H1 (cell line): ENCODE measurements at regions not wholly inside any gene's neighbourhood (a gene's known extent, or its start where the extent isn't known, plus 50 kb on each side); places are given as distances from the start of the nearest gene placed in this dataset.

Experiments used
- SP1 ChIP-seq: IDR thresholded peaks from 2 replicates; pipeline ENCODE4 v1.6.1; 2011; ENCODE audit warnings: low read depth, low read length
- YY1 ChIP-seq: IDR thresholded peaks from 2 replicates; pipeline ENCODE4 v1.6.1; 2011; ENCODE audit warnings: low read depth, mild to moderate bottlenecking, low read length

DNA sequence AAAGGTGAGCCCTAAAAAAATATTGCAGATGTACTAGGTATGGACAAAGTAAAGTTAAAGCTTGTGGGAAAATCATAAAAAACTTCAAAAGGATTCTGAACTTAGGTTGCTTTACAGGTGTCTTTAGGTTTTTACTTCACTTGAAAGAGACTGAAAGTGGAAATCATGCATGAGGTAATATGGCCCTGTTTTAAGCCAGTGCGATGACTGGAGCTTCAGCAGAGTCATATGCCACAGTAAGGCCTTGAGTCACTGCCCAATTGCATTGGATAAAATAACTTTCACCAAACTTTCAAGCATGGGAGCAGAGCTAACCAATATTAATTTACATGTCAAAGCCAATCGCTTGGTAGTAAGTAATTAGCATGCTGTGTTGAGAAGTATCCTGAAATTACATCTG lies 63.9 kb upstream of the TMEM260 start:
- TF ChIP-seq SP1 (no peak), YY1 (no peak)
